Panc1 (cell line): ENCODE measurements at regions not wholly inside any gene's neighbourhood (a gene's known extent, or its start where the extent isn't known, plus 50 kb on each side); places are given as distances from the start of the nearest gene placed in this dataset.

Experiments used
- ATAC-seq: fragments of 200-7000 bp; cut with Tn5 transposase; 2 replicates; pipeline ENCODE4 v1.9.1; 2020; ENCODE audit warnings: mild to moderate bottlenecking, moderate library complexity
- BruUV-seq: library from RNA; stranded (reverse); fragments of 400-500 nt; replicated peaks from 2 replicates; lab custom pipeline; 2021; lab: Mats Ljungman, UMichigan
- CTCF ChIA-PET: fragments of 300-600 bp; sonication (Branson Sonifier 250); formaldehyde crosslinking; loops from one replicate; lab custom pipeline; 2022; ENCODE audit warnings: antibody characterized with exemption; lab: Charles Lee
- POLR2A ChIA-PET: fragments of 300-600 bp; sonication (Branson Sonifier 250); formaldehyde crosslinking; loops from one replicate; lab custom pipeline; 2022; ENCODE audit warnings: antibody characterized with exemption; lab: Charles Lee
- DNase-seq: peaks from one replicate; pipeline ENCODE4 v3.0.0-alpha.2; 2010; ENCODE audit warnings: low read depth, low spot score
- H3K27ac ChIP-seq: 2 replicates; pipeline ENCODE4 v1.5.1; 2011; ENCODE audit warnings: mild to moderate bottlenecking, low read length, inconsistent platforms
- H3K27me3 ChIP-seq: fragments of 200-500 bp; sonication (Bioruptor generic); 2 replicates; pipeline ENCODE4 v1.6.0; 2014; ENCODE audit warnings: low read length, inconsistent platforms; ENCODE audit not compliant: control insufficient read depth, insufficient read depth
- H3K36me3 ChIP-seq: fragments of 200-500 bp; sonication (Bioruptor generic); 2 replicates; pipeline ENCODE4 v1.5.1; 2014; ENCODE audit warnings: inconsistent platforms, mild to moderate bottlenecking, low read length, moderate library complexity; ENCODE audit not compliant: control insufficient read depth, insufficient read depth
- H3K4me1 ChIP-seq: 2 replicates; pipeline ENCODE4 v1.5.1; 2011; ENCODE audit warnings: inconsistent platforms, mild to moderate bottlenecking, low read length, moderate library complexity; ENCODE audit not compliant: control insufficient read depth, insufficient read depth
- H3K4me3 ChIP-seq, 2 experiments: 2 replicates each; pipeline ENCODE4 v1.5.1; 2011 to 2012; ENCODE audit warnings: low read depth in 2 of 2, low read length in 2 of 2, mild to moderate bottlenecking in 2 of 2, inconsistent platforms in 1 of 2, moderate library complexity in 1 of 2
- H3K9me3 ChIP-seq: fragments of 200-500 bp; sonication (Bioruptor generic); 2 replicates; pipeline ENCODE4 v1.5.1; 2014; ENCODE audit warnings: low read depth, mild to moderate bottlenecking, inconsistent platforms, low read length, moderate library complexity; ENCODE audit not compliant: control insufficient read depth, insufficient read depth
- CTCF ChIP-seq: fragments of 450-650 bp; IDR thresholded peaks from 2 replicates; pipeline ENCODE4 v1.5.1; 2017; ENCODE audit warnings: mild to moderate bottlenecking
- POLR2AphosphoS5 ChIP-seq: IDR thresholded peaks from 2 replicates; pipeline ENCODE4 v1.6.1; 2012; ENCODE audit warnings: mild to moderate bottlenecking, low read depth, low read length, moderate library complexity
- REST ChIP-seq, 2 experiments: IDR thresholded peaks; 2 replicates each; pipeline ENCODE4 v1.6.1; 2011 to 2012; ENCODE audit warnings: low read depth in 2 of 2, control low read depth in 1 of 2, low read length in 1 of 2, mild to moderate bottlenecking in 1 of 2, moderate library complexity in 1 of 2; ENCODE audit not compliant: insufficient read depth in 1 of 2
- SIN3A ChIP-seq: IDR thresholded peaks from 2 replicates; pipeline ENCODE4 v1.6.1; 2012; ENCODE audit warnings: low read depth, mild to moderate bottlenecking, low read length, moderate library complexity, borderline replicate concordance; ENCODE audit not compliant: insufficient read depth
- TCF7L2 ChIP-seq: IDR thresholded peaks from 2 replicates; pipeline ENCODE4 v1.6.1; 2011; ENCODE audit warnings: mild to moderate bottlenecking, low read depth, low read length, inconsistent platforms
- in situ Hi-C: cut with HindIII; loops from 2 replicates; pipeline ENCODE4 v1.10.0; 2016; ENCODE audit warnings: low sequenced_read_pairs, low pct_unique_long_range_greater_than_20kb
- intact Hi-C: fragments of 100-400 bp; cut with micrococcal nuclease; formaldehyde crosslinking; loops from one replicate; pipeline ENCODE4 v1.10.0; 2022; ENCODE audit not compliant: unreplicated experiment

- POLR2A ChIA-PET = no interaction called here
- ATAC-seq (no peak), DNase-seq (no peak)
- H3K4me3 ChIP-seq = no peak overlapping the region
- intact Hi-C loops = no loop called here
- in situ Hi-C loops = no loop called here
- H3K9me3 ChIP-seq = no peaks in the 10 kb centered on the region
- no peak overlapping the region for H3K27ac ChIP-seq
- TF ChIP-seq SIN3A (no peak), TCF7L2 (no peak), CTCF (no peak), REST (IDR thresholded peaks at IDR 0.05; ENCODE audit: insufficient read depth in 1 of 2, low read depth in 2 of 2, low read length in 1 of 2) (no peak), POLR2AphosphoS5 (no peak)
- CTCF ChIA-PET = no interaction called here
- no peaks in the 10 kb centered on the region for H3K4me1 ChIP-seq
- BruUV-seq = no TSS peak
- H3K36me3 ChIP-seq = no peaks in the 10 kb centered on the region
- H3K27me3 ChIP-seq = peaks cover 6% of the 10 kb centered on the region
Measured at GRCh38 chr12:107557589-107558100, 128.0 kb upstream of the PWP1 start.

GRCh38 chr12:107558141-107558815 is 127.3 kb upstream of the PWP1 start:
- in situ Hi-C loops = no loop called here
- POLR2A ChIA-PET = no interaction called here
- DNase-seq = no peak
- Histone ChIP-seq H3K9me3 (no peaks in the 10 kb centered on the region), H3K27ac (no peak overlapping the region), H3K27me3 (peaks cover 7% of the 10 kb centered on the region), H3K4me1 (no peaks in the 10 kb centered on the region), H3K36me3 (no peaks in the 10 kb centered on the region), H3K4me3 (no peak overlapping the region)
- TF ChIP-seq TCF7L2 (no peak), SIN3A (no peak), REST (IDR thresholded peaks at IDR 0.05; ENCODE audit: insufficient read depth in 1 of 2, low read depth in 2 of 2, low read length in 1 of 2) (no peak), POLR2AphosphoS5 (no peak), CTCF (no peak)
- ATAC-seq = no peak
- no TSS peak for BruUV-seq
- CTCF ChIA-PET = interaction anchor here (0.5 kb wide), 1 partner anchor 46 kb away, joined by 3 read pairs; no protein-coding TSS in a partner anchor
- intact Hi-C loops = no loop called here
